Naive thymus-derived CD4-positive, alpha-beta T cell (primary cell): ENCODE measurements at regions not wholly inside any gene's neighbourhood (a gene's known extent, or its start where the extent isn't known, plus 50 kb on each side); places are given as distances from the start of the nearest gene placed in this dataset.

Experiments used
- ATAC-seq: fragments of 150-1000 bp; cut with Tn5 transposase; 2 replicates; pipeline ENCODE4 v1.10.0; 2021; ENCODE audit warnings: mild to moderate bottlenecking, moderate library complexity
- CTCF ChIA-PET: fragments of 350-600 bp; sonication (Branson Sonifier 250); formaldehyde crosslinking; loops from one replicate; lab custom pipeline; 2021; ENCODE audit warnings: antibody characterized with exemption; lab: Charles Lee
- POLR2A ChIA-PET: fragments of 350-600 bp; sonication (Branson Sonifier 250); formaldehyde crosslinking; loops from one replicate; lab custom pipeline; 2021; ENCODE audit warnings: antibody characterized with exemption, inconsistent platforms; lab: Charles Lee
- DNase-seq, 9 donors: peaks; one replicate each; pipeline versions ENCODE4 v3.0.0 to v3.0.0-alpha.2; 2020 to 2022; ENCODE audit warnings: mixed read lengths in 1 of 9
- H3K27ac ChIP-seq: one replicate; pipeline ENCODE4 v1.7.0; 2013; ENCODE audit warnings: mild to moderate bottlenecking, low read depth, low read length, moderate library complexity
- H3K27me3 ChIP-seq, 2 donors: one replicate each; pipeline ENCODE4 v1.7.0; 2013; ENCODE audit warnings: low read length in 2 of 2, mild to moderate bottlenecking in 2 of 2, moderate library complexity in 2 of 2; ENCODE audit not compliant: control insufficient read depth in 2 of 2, insufficient read depth in 2 of 2
- H3K36me3 ChIP-seq, 3 experiments: 1 replicate in 2 of 3; 2 replicates in 1 of 3; pipeline ENCODE4 v1.7.0; 2013; ENCODE audit warnings: low read length in 3 of 3, mild to moderate bottlenecking in 3 of 3, moderate library complexity in 1 of 3; ENCODE audit not compliant: insufficient read depth in 3 of 3, control insufficient read depth in 2 of 3
- H3K4me1 ChIP-seq, 2 donors: one replicate each; pipeline ENCODE4 v1.7.0; 2013; ENCODE audit warnings: low read length in 2 of 2, mild to moderate bottlenecking in 2 of 2, moderate library complexity in 1 of 2; ENCODE audit not compliant: control insufficient read depth in 2 of 2, insufficient read depth in 2 of 2
- H3K4me3 ChIP-seq: 2 replicates; pipeline ENCODE4 v1.7.0; 2013; ENCODE audit warnings: mild to moderate bottlenecking, low read length
- H3K9me3 ChIP-seq, 3 experiments: 1 replicate in 2 of 3; 2 replicates in 1 of 3; pipeline ENCODE4 v1.7.0; 2013; ENCODE audit warnings: low read length in 3 of 3; ENCODE audit not compliant: control insufficient read depth in 2 of 3
- H3K27ac Mint-ChIP-seq, 9 donors: one replicate each; pipeline ENCODE4 v1.8.0; 2020 to 2022; ENCODE audit warnings: mixed read lengths in 9 of 9, mild to moderate bottlenecking in 8 of 9, moderate library complexity in 5 of 9, inconsistent platforms in 2 of 9
- H3K27me3 Mint-ChIP-seq, 5 donors: one replicate each; pipeline ENCODE4 v1.8.0; 2021 to 2022; ENCODE audit warnings: mixed read lengths in 5 of 5, mild to moderate bottlenecking in 1 of 5
- H3K36me3 Mint-ChIP-seq, 5 donors: one replicate each; pipeline ENCODE4 v1.8.0; 2020 to 2022; ENCODE audit warnings: mixed read lengths in 5 of 5, mild to moderate bottlenecking in 3 of 5, inconsistent platforms in 1 of 5
- H3K4me1 Mint-ChIP-seq, 7 donors: one replicate each; pipeline ENCODE4 v1.8.0; 2020 to 2022; ENCODE audit warnings: mixed read lengths in 7 of 7, mild to moderate bottlenecking in 3 of 7, inconsistent platforms in 1 of 7
- H3K4me3 Mint-ChIP-seq, 10 donors: one replicate each; pipeline ENCODE4 v1.8.0; 2020 to 2022; ENCODE audit warnings: mild to moderate bottlenecking in 10 of 10, mixed read lengths in 10 of 10, moderate library complexity in 6 of 10, inconsistent platforms in 2 of 10
- H3K9me3 Mint-ChIP-seq, 11 donors: one replicate each; pipeline ENCODE4 v1.8.0; 2020 to 2022; ENCODE audit warnings: mixed read lengths in 11 of 11, mild to moderate bottlenecking in 4 of 11, inconsistent platforms in 1 of 11, moderate library complexity in 1 of 11
- intact Hi-C, 2 donors: fragments of 100-400 bp; cut with micrococcal nuclease; formaldehyde crosslinking; loops; one replicate each; pipeline ENCODE4 v1.15.1; 2023

- CTCF ChIA-PET, result no interaction called here
- ATAC-seq (no peak), DNase-seq (no peak)
- Histone ChIP-seq H3K36me3 (no peaks in the 10 kb centered on the region), H3K4me1 (no peaks in the 10 kb centered on the region), H3K4me3 (no peak overlapping the region), H3K9me3 (peaks cover 0 to 15% (median 0%) of the 10 kb centered on the region in 3 experiments), H3K27me3 (no peaks in the 10 kb centered on the region), H3K27ac (no peak overlapping the region)
- no peaks in the 10 kb centered on the region for H3K4me1 Mint-ChIP-seq
- H3K9me3 Mint-ChIP-seq, result peaks cover 5 to 30% (median 15%) of the 10 kb centered on the region in 11 donors
- H3K27ac Mint-ChIP-seq, result no peak overlapping the region
- no peak overlapping the region for H3K4me3 Mint-ChIP-seq
- POLR2A ChIA-PET, result no interaction called here
- intact Hi-C loops, result no loop called here
- H3K36me3 Mint-ChIP-seq, result peaks cover 0 to 4% (median 2%) of the 10 kb centered on the region in 5 donors
- no peaks in the 10 kb centered on the region for H3K27me3 Mint-ChIP-seq
These were observed 188.2 kb upstream of the SYT4 start for GRCh38 chr18:43465483-43465882.

- Mint-ChIP-seq H3K9me3 (peaks cover 0 to 11% (median 4%) of the 10 kb centered on the region in 11 donors), H3K4me1 (no peaks in the 10 kb centered on the region), H3K4me3 (no peak overlapping the region), H3K27me3 (no peaks in the 10 kb centered on the region), H3K27ac (no peak overlapping the region), H3K36me3 (no peaks in the 10 kb centered on the region)
- Histone ChIP-seq H3K27me3 (no peaks in the 10 kb centered on the region), H3K9me3 (no peaks in the 10 kb centered on the region), H3K4me3 (no peak overlapping the region), H3K27ac (no peak overlapping the region), H3K36me3 (no peaks in the 10 kb centered on the region), H3K4me1 (no peaks in the 10 kb centered on the region)
- ChIA-PET CTCF (no interaction called here), POLR2A (no interaction called here)
- intact Hi-C loops, result no loop called here
- ATAC-seq (no peak), DNase-seq (no peak)
These were observed 194.6 kb upstream of the SYT4 start for GRCh38 chr18:43471873-43472272.

GRCh38 chr18:43481069-43481468, 203.8 kb upstream of the SYT4 start:
- Histone ChIP-seq H3K27me3 (no peaks in the 10 kb centered on the region), H3K4me3 (no peak overlapping the region), H3K9me3 (peaks cover 0 to under 1% (median 0%) of the 10 kb centered on the region in 3 experiments), H3K36me3 (no peaks in the 10 kb centered on the region), H3K27ac (no peak overlapping the region), H3K4me1 (no peaks in the 10 kb centered on the region)
- DNase-seq (no peak), ATAC-seq (no peak)
- no peaks in the 10 kb centered on the region for H3K27me3 Mint-ChIP-seq
- H3K9me3 Mint-ChIP-seq, result peaks cover 0 to 15% (median 8%) of the 10 kb centered on the region in 11 donors
- ChIA-PET CTCF (interaction anchor here (0.6 kb wide), 1 partner anchor 80 kb away, joined by 4 read pairs; no protein-coding TSS in a partner anchor), POLR2A (no interaction called here)
- intact Hi-C loops, result no loop called here
- H3K36me3 Mint-ChIP-seq, result peaks cover 0 to 5% (median 0%) of the 10 kb centered on the region in 5 donors
- no peaks in the 10 kb centered on the region for H3K4me1 Mint-ChIP-seq
- H3K4me3 Mint-ChIP-seq, result no peak overlapping the region
- H3K27ac Mint-ChIP-seq, result no peak overlapping the region

GRCh38 chr18:43482136-43482535, 204.8 kb upstream of the SYT4 start:
- ChIA-PET POLR2A (no interaction called here), CTCF (no interaction called here)
- Mint-ChIP-seq H3K36me3 (peaks cover 0 to 5% (median 0%) of the 10 kb centered on the region in 5 donors), H3K9me3 (peaks cover 0 to 20% (median 12%) of the 10 kb centered on the region in 11 donors), H3K27ac (no peak overlapping the region), H3K4me3 (no peak overlapping the region), H3K27me3 (no peaks in the 10 kb centered on the region), H3K4me1 (no peaks in the 10 kb centered on the region)
- Histone ChIP-seq H3K27me3 (no peaks in the 10 kb centered on the region), H3K4me3 (no peak overlapping the region), H3K4me1 (no peaks in the 10 kb centered on the region), H3K36me3 (no peaks in the 10 kb centered on the region), H3K9me3 (peaks cover 0 to 10% (median 0%) of the 10 kb centered on the region in 3 experiments), H3K27ac (no peak overlapping the region)
- intact Hi-C loops, result no loop called here
- ATAC-seq (no peak), DNase-seq (no peak)

GRCh38 chr18:43482600-43482999, 205.3 kb upstream of the SYT4 start:
- intact Hi-C loops, result no loop called here
- Mint-ChIP-seq H3K27ac (no peak overlapping the region), H3K27me3 (no peaks in the 10 kb centered on the region), H3K36me3 (peaks cover 0 to 5% (median 0%) of the 10 kb centered on the region in 5 donors), H3K9me3 (peaks cover 0 to 20% (median 12%) of the 10 kb centered on the region in 11 donors), H3K4me3 (no peak overlapping the region), H3K4me1 (no peaks in the 10 kb centered on the region)
- no peaks in the 10 kb centered on the region for H3K27me3 ChIP-seq
- POLR2A ChIA-PET, result no interaction called here
- H3K9me3 ChIP-seq, result peaks cover 0 to 10% (median 0%) of the 10 kb centered on the region in 3 experiments
- no peak overlapping the region for H3K27ac ChIP-seq
- CTCF ChIA-PET, result no interaction called here
- H3K4me1 ChIP-seq, result no peaks in the 10 kb centered on the region
- no peak overlapping the region for H3K4me3 ChIP-seq
- no peak for ATAC-seq
- no peaks in the 10 kb centered on the region for H3K36me3 ChIP-seq
- DNase-seq, result no peak

GRCh38 chr18:43484710-43485109, 207.4 kb upstream of the SYT4 start:
- H3K36me3 Mint-ChIP-seq, result peaks cover 0 to 5% (median 0%) of the 10 kb centered on the region in 5 donors
- Histone ChIP-seq H3K36me3 (no peaks in the 10 kb centered on the region), H3K4me3 (no peak overlapping the region), H3K4me1 (no peaks in the 10 kb centered on the region), H3K27ac (no peak overlapping the region), H3K27me3 (no peaks in the 10 kb centered on the region), H3K9me3 (peaks cover 0 to 10% (median 0%) of the 10 kb centered on the region in 3 experiments)
- H3K27ac Mint-ChIP-seq, result no peak overlapping the region
- ChIA-PET POLR2A (no interaction called here), CTCF (no interaction called here)
- intact Hi-C loops, result no loop called here
- ATAC-seq (no peak), DNase-seq (no peak)
- peaks cover 0 to 20% (median 12%) of the 10 kb centered on the region in 11 donors for H3K9me3 Mint-ChIP-seq
- no peaks in the 10 kb centered on the region for H3K4me1 Mint-ChIP-seq
- H3K4me3 Mint-ChIP-seq, result no peak overlapping the region
- H3K27me3 Mint-ChIP-seq, result no peaks in the 10 kb centered on the region

- Mint-ChIP-seq H3K4me1 (no peaks in the 10 kb centered on the region), H3K27me3 (no peaks in the 10 kb centered on the region), H3K27ac (no peak overlapping the region), H3K9me3 (peaks cover 0 to 20% (median 12%) of the 10 kb centered on the region in 11 donors), H3K36me3 (peaks cover 0 to 5% (median 0%) of the 10 kb centered on the region in 5 donors), H3K4me3 (no peak overlapping the region)
- no peaks in the 10 kb centered on the region for H3K36me3 ChIP-seq
- H3K27me3 ChIP-seq, result no peaks in the 10 kb centered on the region
- no peak overlapping the region for H3K27ac ChIP-seq
- ATAC-seq, result no peak
- intact Hi-C loops, result no loop called here
- no peak for DNase-seq
- CTCF ChIA-PET, result no interaction called here
- no peaks in the 10 kb centered on the region for H3K4me1 ChIP-seq
- POLR2A ChIA-PET, result no interaction called here
- no peak overlapping the region for H3K4me3 ChIP-seq
- peaks cover 0 to 10% (median 0%) of the 10 kb centered on the region in 3 experiments for H3K9me3 ChIP-seq
These were observed 208.3 kb upstream of the SYT4 start for GRCh38 chr18:43485545-43485963.
